ENCODE measurements at regions not wholly inside any gene's neighbourhood (a gene's known extent, or its start where the extent isn't known, plus 50 kb on each side); places are given as distances from the start of the nearest gene placed in this dataset.

GRCh38 chr3:86702381-86702958, 288.5 kb downstream of the VGLL3 start:
- H3K9me3 Mint-ChIP-seq: peaks cover 18% of the 10 kb centered on the region
- H3K4me3 Mint-ChIP-seq: no peak overlapping the region
- no peaks in the 10 kb centered on the region for H3K27me3 Mint-ChIP-seq (ENCODE audit: low read depth, poor library complexity)
- peak; percentile 66 for TF ChIP-seq CTCF (IDR thresholded peaks at IDR 0.05)
- no peaks in the 10 kb centered on the region for H3K4me1 Mint-ChIP-seq
- DNase-seq: no peak
- no peaks in the 10 kb centered on the region for H3K36me3 Mint-ChIP-seq (ENCODE audit: low read depth)
- no peak overlapping the region for H3K27ac Mint-ChIP-seq

DNA sequence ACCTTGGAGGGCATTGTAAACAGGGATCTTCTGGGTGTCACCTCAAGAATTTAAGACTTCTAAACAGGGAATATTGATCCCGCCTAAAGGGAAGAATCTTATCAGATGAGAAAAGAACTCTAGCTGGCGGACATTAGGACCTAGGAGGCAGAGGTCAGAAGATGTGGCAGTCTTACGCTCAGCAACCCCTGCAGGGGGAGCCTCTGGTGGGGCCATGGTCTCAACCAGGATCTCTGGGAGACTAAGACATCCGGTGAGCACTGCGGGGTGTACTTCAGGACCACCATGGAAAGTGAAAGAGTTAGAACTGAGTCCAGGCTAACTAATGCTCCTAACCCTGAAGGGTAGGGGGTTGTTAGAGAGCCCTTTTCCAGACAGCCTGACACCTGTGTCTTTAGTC, 295.2 kb downstream of the VGLL3 start:
- no peak overlapping the region for H3K27ac Mint-ChIP-seq
- H3K27me3 Mint-ChIP-seq (ENCODE audit: low read depth, poor library complexity): peaks cover 4% of the 10 kb centered on the region
- no peaks in the 10 kb centered on the region for H3K9me3 Mint-ChIP-seq
- DNase-seq: no peak
- peaks cover 12% of the 10 kb centered on the region for H3K4me1 Mint-ChIP-seq
- H3K36me3 Mint-ChIP-seq (ENCODE audit: low read depth): no peaks in the 10 kb centered on the region
- no peak for TF ChIP-seq CTCF (IDR thresholded peaks at IDR 0.05)
- peak overlapping the region; percentile 72 for H3K4me3 Mint-ChIP-seq

GRCh38 chr3:86673991-86674390, 317.0 kb downstream of the VGLL3 start:
- DNase-seq: no peak
- Mint-ChIP-seq H3K4me1 (peaks cover 8% of the 10 kb centered on the region), H3K4me3 (no peak overlapping the region), H3K27ac (no peak overlapping the region), H3K27me3 (ENCODE audit: low read depth, poor library complexity) (no peaks in the 10 kb centered on the region), H3K9me3 (peaks cover 17% of the 10 kb centered on the region), H3K36me3 (ENCODE audit: low read depth) (no peaks in the 10 kb centered on the region)
- TF ChIP-seq CTCF (IDR thresholded peaks at IDR 0.05): no peak

DNA sequence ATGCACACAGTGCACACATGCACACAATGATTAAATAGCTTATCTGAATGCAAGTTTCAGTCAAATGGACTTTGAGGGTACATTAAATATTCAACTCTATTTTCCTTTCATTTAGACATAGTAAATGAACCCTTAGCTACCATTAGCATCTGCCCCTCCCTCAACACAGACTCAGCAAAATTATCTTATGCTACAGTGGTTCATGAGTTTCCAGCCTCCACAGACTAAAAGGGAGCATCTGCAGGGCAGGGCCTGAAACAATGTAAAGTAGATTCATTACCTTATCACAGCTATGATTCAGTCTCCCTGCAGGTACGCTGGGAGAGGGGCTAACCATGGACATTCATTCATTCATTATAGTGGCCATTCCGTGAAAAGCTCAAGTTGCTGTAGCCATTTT, 329.1 kb downstream of the VGLL3 start:
- Mint-ChIP-seq H3K9me3 (no peaks in the 10 kb centered on the region), H3K27ac (no peak overlapping the region), H3K4me1 (no peaks in the 10 kb centered on the region), H3K4me3 (no peak overlapping the region), H3K27me3 (ENCODE audit: low read depth, poor library complexity) (peaks cover 3% of the 10 kb centered on the region), H3K36me3 (ENCODE audit: low read depth) (no peaks in the 10 kb centered on the region)
- DNase-seq: no peak
- no peak for TF ChIP-seq CTCF (IDR thresholded peaks at IDR 0.05)

GRCh38 chr3:86658876-86659275, 332.1 kb downstream of the VGLL3 start:
- no peak for DNase-seq
- no peaks in the 10 kb centered on the region for H3K4me1 Mint-ChIP-seq
- H3K36me3 Mint-ChIP-seq (ENCODE audit: low read depth): no peaks in the 10 kb centered on the region
- H3K27me3 Mint-ChIP-seq (ENCODE audit: low read depth, poor library complexity): peaks cover 6% of the 10 kb centered on the region
- H3K9me3 Mint-ChIP-seq: no peaks in the 10 kb centered on the region
- H3K4me3 Mint-ChIP-seq: no peak overlapping the region
- H3K27ac Mint-ChIP-seq: no peak overlapping the region
- no peak for TF ChIP-seq CTCF (IDR thresholded peaks at IDR 0.05)

DNA sequence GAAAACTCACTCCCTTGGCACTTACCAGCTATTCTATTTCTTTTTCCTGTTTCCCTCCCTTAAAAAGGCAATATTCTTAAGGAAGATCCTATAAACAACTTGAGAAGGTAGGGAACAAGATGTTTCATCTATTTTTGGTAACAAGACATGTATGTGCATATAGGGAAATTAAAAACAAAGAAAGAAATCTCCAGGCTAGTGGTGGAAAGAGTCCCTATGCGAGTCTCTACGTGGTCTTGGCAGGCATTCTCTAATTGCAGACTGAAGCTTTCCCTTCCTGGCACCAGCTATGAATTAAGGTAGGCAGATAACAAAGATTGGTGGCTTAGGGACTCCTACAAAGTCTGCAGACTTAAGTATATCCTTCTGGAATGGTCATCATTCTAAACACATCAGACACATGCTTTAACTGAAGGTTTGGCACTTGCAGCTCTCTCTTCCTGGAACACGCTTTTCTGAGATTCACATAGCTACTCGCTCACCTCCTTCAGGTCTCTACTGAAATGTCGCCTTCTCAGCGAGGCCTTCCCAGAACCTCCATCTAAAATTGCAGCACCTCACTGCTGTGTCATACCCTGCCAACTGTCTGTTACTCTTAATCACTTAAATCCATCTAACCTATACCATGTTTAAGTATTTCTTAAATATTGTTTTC, 336.0 kb downstream of the VGLL3 start:
- no peak for DNase-seq
- TF ChIP-seq CTCF (IDR thresholded peaks at IDR 0.05): no peak
- no peaks in the 10 kb centered on the region for H3K4me1 Mint-ChIP-seq
- no peaks in the 10 kb centered on the region for H3K36me3 Mint-ChIP-seq (ENCODE audit: low read depth)
- no peak overlapping the region for H3K4me3 Mint-ChIP-seq
- peaks cover 4% of the 10 kb centered on the region for H3K27me3 Mint-ChIP-seq (ENCODE audit: low read depth, poor library complexity)
- no peak overlapping the region for H3K27ac Mint-ChIP-seq
- no peaks in the 10 kb centered on the region for H3K9me3 Mint-ChIP-seq
